HG02678 (cell line): ENCODE measurements at regions not wholly inside any gene's neighbourhood (a gene's known extent, or its start where the extent isn't known, plus 50 kb on each side); places are given as distances from the start of the nearest gene placed in this dataset.
A peak's percentile ranks its signal among the peaks of the same experiment; 100 is the strongest.

Experiments used
- ATAC-seq: cut with Tn5 transposase; IDR thresholded peaks from one replicate; pipeline ENCODE4 v1.9.1; 2021; ENCODE audit warnings: mild to moderate bottlenecking, moderate library complexity; ENCODE audit not compliant: unreplicated experiment

DNA sequence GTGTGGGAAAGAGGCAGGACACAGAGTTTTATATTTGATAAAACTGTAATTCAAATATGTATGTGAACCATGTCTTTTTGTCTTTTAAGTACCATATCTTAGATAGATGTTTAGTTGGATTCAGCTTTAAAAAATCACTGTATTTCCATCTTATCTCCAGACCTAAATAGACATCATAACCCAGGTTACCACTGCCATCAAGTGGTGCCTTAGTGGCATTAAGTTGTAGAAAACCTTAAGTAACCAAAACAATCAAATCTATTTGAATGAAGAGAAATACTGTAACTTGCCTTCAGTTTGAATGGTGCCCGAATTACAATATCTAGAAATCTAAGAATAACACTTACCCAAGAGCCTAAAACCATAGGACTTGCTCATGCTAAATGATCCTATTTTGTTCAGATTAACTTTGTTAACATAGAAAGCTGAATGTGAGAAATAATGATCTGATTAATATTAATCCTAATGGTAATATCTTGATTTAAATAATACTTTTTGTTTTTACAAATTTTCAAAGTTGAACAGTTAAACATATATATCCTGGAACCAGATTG lies 92.5 kb upstream of the MAP2 start:
- no peak for ATAC-seq

DNA sequence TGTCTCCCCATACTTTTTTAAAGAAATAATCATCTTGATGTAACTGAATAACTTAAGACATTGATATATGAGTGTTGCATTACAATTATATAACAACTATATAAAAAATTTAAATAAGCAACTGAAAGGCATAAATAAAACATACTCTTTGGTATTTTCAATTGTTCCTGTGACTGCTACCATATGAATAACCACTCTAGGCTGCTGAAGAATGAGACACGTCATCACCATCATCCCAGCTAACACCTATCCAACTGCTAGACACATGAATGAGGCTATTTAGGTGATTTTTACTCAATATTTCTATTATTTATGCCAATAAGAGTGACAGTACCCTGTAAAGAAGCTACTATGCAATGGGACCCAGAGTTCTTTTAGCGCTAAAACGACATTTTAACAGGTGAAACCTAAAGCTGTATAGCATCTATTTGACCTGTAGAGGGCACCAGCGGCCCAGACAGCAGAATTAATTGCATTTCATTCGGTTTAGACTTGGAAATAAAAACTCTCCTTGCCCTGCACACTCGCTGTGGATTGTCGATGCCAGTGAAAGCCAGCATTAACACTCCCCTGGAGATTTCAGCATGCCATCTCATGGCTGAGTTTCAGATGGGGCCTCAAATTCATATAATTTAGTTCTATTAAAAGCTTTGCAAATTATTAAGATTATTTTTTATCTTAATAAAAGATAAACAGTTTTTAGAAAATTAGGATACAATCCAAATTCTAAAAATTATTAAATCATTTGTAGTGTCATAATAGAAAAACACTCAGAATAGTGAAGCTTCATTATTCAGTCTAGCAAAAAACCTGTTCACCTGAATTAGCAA lies 89.4 kb upstream of the MAP2 start:
- peak; percentile 85 for ATAC-seq

DNA sequence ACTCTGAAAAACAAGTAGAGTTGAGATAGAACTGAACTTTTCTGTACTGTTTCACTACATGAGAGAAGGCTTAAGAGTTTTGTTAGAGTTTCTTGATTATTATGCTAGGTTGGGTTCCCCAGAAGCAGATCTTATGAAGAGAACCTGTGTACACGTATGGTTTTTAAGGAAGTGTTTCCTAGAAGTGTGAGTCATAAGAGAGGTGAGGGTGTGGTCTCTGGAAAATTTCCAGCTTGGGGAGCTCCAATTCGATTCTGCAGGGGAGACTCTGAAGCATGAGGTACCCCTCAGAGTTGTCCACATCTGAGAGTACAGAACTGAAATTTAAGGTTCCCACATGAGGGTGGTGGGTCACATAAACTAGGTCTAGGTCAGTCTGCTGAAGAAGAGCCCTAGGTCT lies 83.3 kb upstream of the MAP2 start:
- ATAC-seq, result no peak

- ATAC-seq, result no peak
Measured at GRCh38 chr2:209344349-209344748, 79.5 kb upstream of the MAP2 start.

DNA sequence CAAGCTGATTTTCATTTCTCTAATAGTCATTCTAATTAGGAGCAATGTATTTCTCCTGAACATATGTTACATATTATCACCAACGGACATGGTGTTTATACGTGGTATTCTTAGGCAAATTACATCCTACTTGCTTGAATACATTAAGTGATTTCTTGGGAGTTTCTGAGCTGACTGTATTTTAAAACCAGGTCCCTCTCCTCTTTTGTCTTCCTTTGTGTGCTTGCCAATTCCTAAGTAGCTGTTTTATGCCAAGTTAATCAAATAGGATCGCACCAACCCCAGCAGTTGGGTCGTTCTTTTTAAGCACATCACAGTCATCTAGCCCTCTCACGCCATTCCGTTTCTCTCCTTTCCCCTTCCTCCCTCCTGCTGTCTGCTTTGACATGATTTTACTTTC lies 75.4 kb upstream of the MAP2 start:
- no peak for ATAC-seq

- ATAC-seq, result no peak
Measured at GRCh38 chr2:209351636-209352035, 72.2 kb upstream of the MAP2 start.

- no peak for ATAC-seq
Measured at GRCh38 chr2:209358992-209359391, 64.9 kb upstream of the MAP2 start.

GRCh38 chr2:209367075-209367747 lies 56.6 kb upstream of the MAP2 start:
- ATAC-seq, result no peak

DNA sequence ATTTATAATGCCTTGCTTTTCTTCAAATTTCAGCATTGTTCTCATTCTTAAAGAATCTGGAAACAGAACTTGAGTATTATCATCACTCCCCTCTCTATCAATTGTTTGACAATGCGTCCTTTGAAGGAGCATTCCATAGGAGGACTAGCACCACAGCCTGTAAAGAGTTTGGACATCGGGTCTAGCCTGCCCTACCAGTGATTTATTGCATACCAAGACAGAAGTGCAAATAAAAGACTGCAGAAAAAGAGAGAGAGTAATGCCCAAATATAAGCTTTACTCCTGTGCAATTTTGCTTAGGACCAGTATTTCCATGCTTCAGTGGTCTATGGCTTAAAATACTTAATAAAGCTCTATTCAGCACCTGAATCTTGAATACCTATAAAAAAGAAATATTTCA lies 55.4 kb upstream of the MAP2 start:
- ATAC-seq, result no peak

DNA sequence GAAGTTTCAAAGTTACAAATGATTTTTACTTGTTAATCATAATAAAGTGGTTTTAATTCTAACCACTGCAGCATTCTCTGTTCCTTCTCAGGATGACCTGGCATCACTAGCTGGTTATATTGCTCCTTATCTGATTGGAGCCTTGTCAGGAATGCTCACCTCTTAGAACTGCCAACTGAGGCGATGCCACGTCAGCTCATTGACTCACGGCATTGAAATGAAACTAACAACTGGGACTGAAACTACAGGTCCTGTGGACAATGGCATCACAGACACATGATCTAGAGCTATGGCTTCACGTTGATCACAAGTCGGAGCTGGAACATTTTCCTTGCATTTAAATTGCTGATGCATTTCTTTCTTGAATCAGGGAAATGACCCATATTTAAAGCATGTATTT lies 54.9 kb upstream of the MAP2 start:
- peak; percentile 77 for ATAC-seq

DNA sequence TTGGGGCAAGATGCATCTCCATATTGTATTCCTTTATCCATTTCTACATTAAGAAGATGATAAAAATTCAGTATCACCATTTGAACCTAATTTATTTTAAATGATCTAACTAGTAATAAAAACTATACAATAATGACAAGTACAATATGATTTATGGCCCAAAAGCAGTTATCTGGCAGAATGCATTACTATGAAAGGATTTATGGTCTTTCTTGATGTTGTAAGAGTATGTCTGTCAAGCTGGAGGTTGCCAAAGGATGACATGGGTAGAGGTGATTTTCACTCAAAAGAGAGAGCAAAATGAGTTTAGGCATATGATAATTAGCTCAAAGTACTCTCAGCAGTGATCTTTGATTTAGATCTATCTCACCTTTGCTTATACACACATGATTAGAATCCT lies 54.2 kb upstream of the MAP2 start:
- no peak for ATAC-seq

GRCh38 chr2:209371407-209371806 lies 52.4 kb upstream of the MAP2 start:
- ATAC-seq, result no peak
